Fibroblast of villous mesenchyme (primary cell): ENCODE measurements at regions not wholly inside any gene's neighbourhood (a gene's known extent, or its start where the extent isn't known, plus 50 kb on each side); places are given as distances from the start of the nearest gene placed in this dataset.

Source experiments
- DNase-seq: peaks from one replicate; pipeline ENCODE4 v3.0.0-alpha.2; 2010; ENCODE audit warnings: low read depth
- H3K4me3 ChIP-seq: 2 replicates; pipeline ENCODE4 v1.5.1; 2011; ENCODE audit warnings: low read depth, mild to moderate bottlenecking, low read length
- CTCF ChIP-seq: IDR thresholded peaks from 2 replicates; pipeline ENCODE4 v1.5.1; 2012; ENCODE audit warnings: low read depth, mild to moderate bottlenecking, low read length; ENCODE audit not compliant: insufficient read depth

GRCh38 chr2:237214030-237214675 lies 128.5 kb downstream of the COPS8 start:
- H3K4me3 ChIP-seq: no peak overlapping the region
- TF ChIP-seq CTCF: no peak
- peak; percentile 72 for DNase-seq

DNA sequence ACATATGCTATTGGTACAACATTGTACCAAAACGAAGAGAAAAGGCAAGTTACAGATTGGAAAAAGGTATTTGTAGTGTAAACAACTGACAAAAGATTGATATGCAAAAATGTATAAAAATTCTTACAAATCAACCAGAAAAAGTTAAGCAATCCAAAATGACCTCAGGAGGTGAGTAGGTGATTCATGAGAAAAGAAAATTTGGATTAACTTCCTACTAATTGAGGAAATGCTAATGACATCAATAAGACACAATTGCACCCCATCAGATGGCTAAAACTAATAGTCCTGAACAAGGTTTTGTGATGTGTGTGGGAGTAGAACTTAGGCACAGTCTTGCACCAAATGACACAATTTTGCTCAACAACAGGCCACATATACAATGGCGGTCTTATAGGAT lies 129.3 kb downstream of the COPS8 start:
- no peak for DNase-seq
- TF ChIP-seq CTCF: no peak

DNA sequence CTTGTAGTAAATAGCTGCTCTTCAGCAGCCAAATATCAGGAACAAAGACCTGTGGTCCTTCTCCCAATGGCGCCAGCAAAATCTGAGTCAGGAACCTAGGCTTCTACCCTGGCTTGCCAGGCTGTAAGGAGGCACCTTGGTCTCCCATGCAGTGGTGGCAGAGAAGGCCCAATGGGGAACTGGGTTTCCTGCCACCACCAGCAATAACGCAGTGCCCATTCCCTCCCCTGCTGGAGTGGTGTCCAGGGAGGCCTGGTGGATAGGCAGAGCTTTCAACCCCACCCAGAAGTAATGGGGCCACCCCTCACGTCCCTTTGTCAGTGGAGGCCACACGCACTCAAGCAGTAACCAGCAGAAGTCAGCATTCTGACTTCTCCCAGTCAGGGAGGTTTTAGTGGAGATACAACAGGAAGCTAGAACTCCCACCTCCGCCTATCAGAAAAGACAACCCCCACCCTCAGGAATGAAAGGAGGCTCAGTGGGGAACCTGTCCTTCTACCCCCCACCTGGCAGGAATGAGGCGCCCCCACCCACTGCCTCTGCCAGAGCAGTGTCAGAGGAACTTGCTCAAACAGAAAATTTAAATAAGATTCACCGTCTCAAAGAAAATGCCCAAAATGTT lies 132.4 kb downstream of the COPS8 start:
- no peak for TF ChIP-seq CTCF
- H3K4me3 ChIP-seq: no peak overlapping the region
- DNase-seq: no peak

More for the DNA sequence above, 129.3 kb downstream of the COPS8 start:
- no peak overlapping the region for H3K4me3 ChIP-seq

DNA sequence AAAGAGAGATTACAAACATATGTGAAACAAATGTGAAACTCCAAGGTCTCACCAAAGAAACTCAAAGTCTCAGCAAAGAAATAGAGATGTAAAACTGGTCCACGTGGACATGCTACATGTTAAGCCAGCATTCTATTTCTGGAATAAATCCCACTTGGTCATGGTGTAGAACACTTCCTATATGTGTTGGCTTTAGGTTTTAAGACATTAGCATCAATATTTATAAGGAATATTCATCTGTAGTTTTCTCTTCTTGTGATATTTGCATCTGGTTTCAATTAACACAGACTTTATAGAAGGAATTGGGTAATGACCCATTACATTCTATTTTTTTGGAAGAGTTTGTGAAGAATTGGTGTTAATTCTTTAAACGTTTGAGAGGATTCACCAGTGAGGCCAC lies 133.1 kb downstream of the COPS8 start:
- no peak for TF ChIP-seq CTCF
- peak; percentile 56 for DNase-seq
- no peak overlapping the region for H3K4me3 ChIP-seq

DNA sequence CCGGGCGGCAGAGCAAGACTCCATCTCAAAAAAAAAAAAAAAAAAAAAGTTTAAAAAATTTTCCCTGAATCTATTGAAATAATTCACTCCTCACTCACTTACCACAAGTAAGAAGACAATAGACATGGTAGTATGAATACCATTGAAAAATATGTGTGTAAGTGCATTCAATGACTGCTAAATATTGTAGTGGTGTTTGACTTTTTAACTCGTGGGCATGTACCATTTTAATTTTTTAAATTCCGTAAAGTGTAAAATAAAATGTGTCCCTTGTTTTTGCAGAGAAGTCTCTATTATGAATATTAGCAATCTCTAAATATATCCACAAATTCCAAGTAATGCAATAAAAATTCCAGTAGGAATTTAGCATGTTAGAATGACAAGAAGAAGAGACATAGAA lies 134.1 kb downstream of the COPS8 start:
- H3K4me3 ChIP-seq: no peak overlapping the region
- DNase-seq: no peak
- TF ChIP-seq CTCF: no peak

GRCh38 chr2:237221443-237221842 lies 135.8 kb downstream of the COPS8 start:
- no peak overlapping the region for H3K4me3 ChIP-seq
- DNase-seq: no peak
- no peak for TF ChIP-seq CTCF

DNA sequence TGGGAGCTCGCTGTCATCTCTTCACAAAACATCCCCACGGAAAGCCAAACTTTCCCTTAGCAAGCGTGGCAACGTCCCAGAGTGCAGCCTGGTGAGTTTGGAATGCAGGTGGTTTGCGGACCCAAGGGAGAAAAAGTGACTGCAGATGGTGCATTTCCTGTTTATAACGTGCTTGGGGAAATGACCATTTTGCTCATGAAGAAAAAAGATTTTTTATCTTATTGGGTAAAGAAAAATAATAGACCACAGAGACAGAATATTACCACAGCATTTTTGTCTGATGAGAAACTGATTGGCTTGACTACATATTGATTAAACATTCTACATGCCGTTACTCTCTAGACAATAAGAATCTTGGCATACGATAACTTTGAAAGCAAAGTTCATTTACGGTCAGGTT lies 136.5 kb downstream of the COPS8 start:
- TF ChIP-seq CTCF: no peak
- no peak overlapping the region for H3K4me3 ChIP-seq
- peak; percentile 74 for DNase-seq
